ENCODE measurements at regions not wholly inside any gene's neighbourhood (a gene's known extent, or its start where the extent isn't known, plus 50 kb on each side); places are given as distances from the start of the nearest gene placed in this dataset.

- Histone ChIP-seq H4K20me1 (ENCODE audit: insufficient read depth, low read length) (no peaks in the 10 kb centered on the region), H3K79me2 (ENCODE audit: low read length) (no peaks in the 10 kb centered on the region), H2AFZ (ENCODE audit: low read length) (no peak overlapping the region), H3K4me1 (ENCODE audit: low read length) (no peaks in the 10 kb centered on the region), H3F3A (ENCODE audit: insufficient read depth, low read length) (no peaks in the 10 kb centered on the region), H3K27ac (ENCODE audit: low read length) (no peak overlapping the region), H3K4me2 (ENCODE audit: low read depth, low read length) (no peak overlapping the region), H3K9ac (ENCODE audit: low read length) (no peak overlapping the region), H3K4me3 (ENCODE audit: low read length) (no peak overlapping the region), H3K9me3 (replicated peaks; ENCODE audit: insufficient read depth, low read length) (no peaks in the 10 kb centered on the region), H3K27me3 (replicated peaks; ENCODE audit: insufficient read depth, low read length) (no peaks in the 10 kb centered on the region), H3K36me3 (replicated peaks; ENCODE audit: insufficient read depth, low read length) (no peaks in the 10 kb centered on the region), H3K9me2 (replicated peaks; ENCODE audit: insufficient read depth, low read length) (no peaks in the 10 kb centered on the region)
- DNase-seq = no peak
- no peak for TF ChIP-seq EZH2phosphoT487 (IDR thresholded peaks at IDR 0.05; ENCODE audit: low read length)
- no peak for TF ChIP-seq CTCF (IDR thresholded peaks at IDR 0.05; ENCODE audit: low read length)
- no peak for TF ChIP-seq EZH2 (optimal IDR thresholded peaks at IDR 0.05; ENCODE audit: low read depth, low read length)
These were observed 131.2 kb upstream of the CYP1B1 start for GRCh38 chr2:38207168-38207567.

GRCh38 chr2:38203446-38203810, 127.5 kb upstream of the CYP1B1 start:
- TF ChIP-seq EZH2phosphoT487 (IDR thresholded peaks at IDR 0.05; ENCODE audit: low read length) (no peak), CTCF (IDR thresholded peaks at IDR 0.05; ENCODE audit: low read length) (no peak), EZH2 (optimal IDR thresholded peaks at IDR 0.05; ENCODE audit: low read depth, low read length) (no peak)
- Histone ChIP-seq H4K20me1 (ENCODE audit: insufficient read depth, low read length) (no peaks in the 10 kb centered on the region), H3K27me3 (replicated peaks; ENCODE audit: insufficient read depth, low read length) (no peaks in the 10 kb centered on the region), H3K4me3 (ENCODE audit: low read length) (no peak overlapping the region), H3K27ac (ENCODE audit: low read length) (no peak overlapping the region), H3K9me2 (replicated peaks; ENCODE audit: insufficient read depth, low read length) (no peaks in the 10 kb centered on the region), H3F3A (ENCODE audit: insufficient read depth, low read length) (no peaks in the 10 kb centered on the region), H3K36me3 (replicated peaks; ENCODE audit: insufficient read depth, low read length) (no peaks in the 10 kb centered on the region), H3K4me2 (ENCODE audit: low read depth, low read length) (no peak overlapping the region), H3K4me1 (ENCODE audit: low read length) (no peaks in the 10 kb centered on the region), H3K9ac (ENCODE audit: low read length) (no peak overlapping the region), H3K79me2 (ENCODE audit: low read length) (no peaks in the 10 kb centered on the region), H3K9me3 (replicated peaks; ENCODE audit: insufficient read depth, low read length) (no peaks in the 10 kb centered on the region), H2AFZ (ENCODE audit: low read length) (no peak overlapping the region)
- no peak for DNase-seq

- H3K4me2 ChIP-seq (ENCODE audit: low read depth, low read length) = no peak overlapping the region
These were observed 126.9 kb upstream of the CYP1B1 start for GRCh38 chr2:38202713-38203445.

More at GRCh38 chr2:38202713-38203445, 126.9 kb upstream of the CYP1B1 start:
- TF ChIP-seq CTCF (IDR thresholded peaks at IDR 0.05; ENCODE audit: low read length) = no peak
- H3K9ac ChIP-seq (ENCODE audit: low read length) = no peak overlapping the region
- H4K20me1 ChIP-seq (ENCODE audit: insufficient read depth, low read length) = no peaks in the 10 kb centered on the region
- no peak overlapping the region for H3K4me3 ChIP-seq (ENCODE audit: low read length)
- no peaks in the 10 kb centered on the region for H3K79me2 ChIP-seq (ENCODE audit: low read length)
- no peaks in the 10 kb centered on the region for H3K9me3 ChIP-seq (replicated peaks; ENCODE audit: insufficient read depth, low read length)
- H3K9me2 ChIP-seq (replicated peaks; ENCODE audit: insufficient read depth, low read length) = no peaks in the 10 kb centered on the region
- H3K27me3 ChIP-seq (replicated peaks; ENCODE audit: insufficient read depth, low read length) = no peaks in the 10 kb centered on the region
- H3K36me3 ChIP-seq (replicated peaks; ENCODE audit: insufficient read depth, low read length) = no peaks in the 10 kb centered on the region
- no peak overlapping the region for H3K27ac ChIP-seq (ENCODE audit: low read length)
- no peaks in the 10 kb centered on the region for H3K4me1 ChIP-seq (ENCODE audit: low read length)
- no peak overlapping the region for H2AFZ ChIP-seq (ENCODE audit: low read length)
- H3F3A ChIP-seq (ENCODE audit: insufficient read depth, low read length) = no peaks in the 10 kb centered on the region
- DNase-seq = no peak

Measured in MM.1S (cell line).